ENCODE measurements at regions not wholly inside any gene's neighbourhood (a gene's known extent, or its start where the extent isn't known, plus 50 kb on each side); places are given as distances from the start of the nearest gene placed in this dataset.

DNA sequence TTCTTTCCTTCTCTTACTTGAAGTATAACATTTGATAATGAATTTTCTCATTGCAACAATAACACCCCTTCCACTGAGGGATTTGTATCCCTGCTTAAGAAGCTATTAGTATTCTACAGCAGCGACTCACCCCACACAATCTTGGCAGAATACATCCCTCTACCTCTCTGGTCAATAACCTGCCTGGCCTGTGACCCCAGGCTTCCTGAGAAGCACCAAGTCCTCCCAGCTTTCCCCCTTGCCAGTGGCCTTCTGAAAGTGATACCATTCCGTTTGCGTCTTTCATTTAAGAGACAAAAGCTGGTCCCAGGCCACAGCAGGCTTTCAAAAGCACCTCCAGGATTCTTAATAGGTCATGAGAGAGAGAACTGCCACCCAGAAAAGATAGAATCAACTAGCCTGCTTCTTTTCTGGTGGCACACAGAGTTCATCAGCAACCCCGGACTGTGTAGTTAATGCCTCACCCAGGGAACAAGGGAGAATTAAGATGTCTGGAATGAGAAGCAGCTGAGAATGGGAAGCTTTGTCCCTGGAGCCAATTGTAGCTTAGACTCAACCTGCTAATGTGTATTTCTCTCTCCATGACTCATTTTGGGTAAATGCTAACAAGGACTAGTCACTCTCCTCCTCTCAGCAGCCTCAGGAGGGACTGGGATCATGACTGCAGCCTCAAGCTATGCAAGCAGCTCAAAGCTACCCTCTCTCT lies 101.0 kb upstream of the CPNE4 start:
- TF ChIP-seq, protein P1, sequence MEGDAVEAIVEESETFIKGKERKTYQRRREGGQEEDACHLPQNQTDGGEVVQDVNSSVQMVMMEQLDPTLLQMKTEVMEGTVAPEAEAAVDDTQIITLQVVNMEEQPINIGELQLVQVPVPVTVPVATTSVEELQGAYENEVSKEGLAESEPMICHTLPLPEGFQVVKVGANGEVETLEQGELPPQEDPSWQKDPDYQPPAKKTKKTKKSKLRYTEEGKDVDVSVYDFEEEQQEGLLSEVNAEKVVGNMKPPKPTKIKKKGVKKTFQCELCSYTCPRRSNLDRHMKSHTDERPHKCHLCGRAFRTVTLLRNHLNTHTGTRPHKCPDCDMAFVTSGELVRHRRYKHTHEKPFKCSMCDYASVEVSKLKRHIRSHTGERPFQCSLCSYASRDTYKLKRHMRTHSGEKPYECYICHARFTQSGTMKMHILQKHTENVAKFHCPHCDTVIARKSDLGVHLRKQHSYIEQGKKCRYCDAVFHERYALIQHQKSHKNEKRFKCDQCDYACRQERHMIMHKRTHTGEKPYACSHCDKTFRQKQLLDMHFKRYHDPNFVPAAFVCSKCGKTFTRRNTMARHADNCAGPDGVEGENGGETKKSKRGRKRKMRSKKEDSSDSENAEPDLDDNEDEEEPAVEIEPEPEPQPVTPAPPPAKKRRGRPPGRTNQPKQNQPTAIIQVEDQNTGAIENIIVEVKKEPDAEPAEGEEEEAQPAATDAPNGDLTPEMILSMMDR (IDR thresholded peaks at IDR 0.05; ENCODE audit: low read length) = no peak
- TF ChIP-seq EZH2 (IDR thresholded peaks at IDR 0.05; ENCODE audit: borderline replicate concordance, low read length) = no peak
